ENCODE measurements at regions not wholly inside any gene's neighbourhood (a gene's known extent, or its start where the extent isn't known, plus 50 kb on each side); places are given as distances from the start of the nearest gene placed in this dataset.
"Not testable (repeated sequence)": the region's sequence is repeated elsewhere in the genome, so short reads cannot be mapped to it uniquely, and the experiment has no call there.

DNA sequence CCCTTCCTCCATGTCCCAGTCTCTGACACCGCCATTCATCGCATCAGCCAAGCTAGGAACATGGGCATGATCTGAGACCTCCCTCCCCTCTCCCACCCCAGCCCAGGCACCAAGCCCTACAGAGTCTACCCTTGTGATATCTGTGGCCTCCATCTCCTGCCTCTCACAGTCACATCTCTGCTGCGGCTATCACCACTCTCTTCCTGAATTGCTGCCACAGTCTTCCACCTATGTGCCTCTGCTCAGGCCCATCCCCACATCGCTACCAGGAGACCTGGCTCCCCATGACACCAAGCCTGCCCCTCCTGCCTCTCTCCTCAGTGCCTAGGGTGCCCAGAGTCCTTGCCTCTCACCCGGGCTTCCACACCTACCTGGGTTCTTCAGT, 82.7 kb upstream of the BCAR3 start:
- DNase-seq (no peak), ATAC-seq (replicated peaks) (no peak)
- Mint-ChIP-seq H3K4me3 (no peak overlapping the region), H3K4me1 (peaks cover 16 to 22% of the 10 kb centered on the region in 2 donors), H3K27me3 (no peaks in the 10 kb centered on the region), H3K36me3 (no peaks in the 10 kb centered on the region), H3K27ac (no peak overlapping the region), H3K9me3 (peaks cover 0 to 2% of the 10 kb centered on the region in 2 donors)

DNA sequence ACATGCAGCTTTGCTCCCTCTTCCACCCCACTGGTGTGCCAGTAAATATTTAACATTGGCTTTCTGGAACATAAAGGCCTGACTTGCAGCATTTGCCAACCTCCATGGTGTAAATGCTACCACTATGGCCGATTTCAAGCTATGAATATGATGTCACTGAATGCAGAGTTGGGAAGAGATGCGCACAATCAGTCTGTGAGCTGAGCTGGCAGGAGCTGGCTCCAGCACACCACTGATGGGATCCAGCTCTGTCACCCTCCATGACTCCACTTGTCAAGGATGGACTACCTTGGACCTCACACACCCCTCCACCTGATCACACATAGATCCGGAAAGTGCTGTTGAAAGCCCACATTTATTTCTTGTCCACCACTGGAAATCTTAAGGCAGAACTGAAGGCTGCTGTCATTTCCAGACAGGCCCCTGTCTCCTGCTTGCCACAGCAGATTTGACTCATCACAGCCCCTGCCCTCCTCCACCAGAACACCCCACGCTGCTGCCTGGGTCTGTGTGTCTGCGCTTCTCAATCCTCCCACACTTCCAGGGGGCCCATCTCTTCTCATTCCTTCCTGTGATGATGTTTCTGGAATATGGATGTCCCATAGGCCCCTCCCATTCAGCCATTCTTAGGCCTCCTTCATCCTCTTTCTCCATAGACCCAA, 82.2 kb upstream of the BCAR3 start:
- Mint-ChIP-seq H3K4me1 (peaks cover 19 to 24% of the 10 kb centered on the region in 2 donors), H3K4me3 (no peak overlapping the region), H3K9me3 (peaks cover 0 to 2% of the 10 kb centered on the region in 2 donors), H3K27ac (no peak overlapping the region), H3K27me3 (no peaks in the 10 kb centered on the region), H3K36me3 (no peaks in the 10 kb centered on the region)
- DNase-seq (no peak), ATAC-seq (replicated peaks) (no peak)

DNA sequence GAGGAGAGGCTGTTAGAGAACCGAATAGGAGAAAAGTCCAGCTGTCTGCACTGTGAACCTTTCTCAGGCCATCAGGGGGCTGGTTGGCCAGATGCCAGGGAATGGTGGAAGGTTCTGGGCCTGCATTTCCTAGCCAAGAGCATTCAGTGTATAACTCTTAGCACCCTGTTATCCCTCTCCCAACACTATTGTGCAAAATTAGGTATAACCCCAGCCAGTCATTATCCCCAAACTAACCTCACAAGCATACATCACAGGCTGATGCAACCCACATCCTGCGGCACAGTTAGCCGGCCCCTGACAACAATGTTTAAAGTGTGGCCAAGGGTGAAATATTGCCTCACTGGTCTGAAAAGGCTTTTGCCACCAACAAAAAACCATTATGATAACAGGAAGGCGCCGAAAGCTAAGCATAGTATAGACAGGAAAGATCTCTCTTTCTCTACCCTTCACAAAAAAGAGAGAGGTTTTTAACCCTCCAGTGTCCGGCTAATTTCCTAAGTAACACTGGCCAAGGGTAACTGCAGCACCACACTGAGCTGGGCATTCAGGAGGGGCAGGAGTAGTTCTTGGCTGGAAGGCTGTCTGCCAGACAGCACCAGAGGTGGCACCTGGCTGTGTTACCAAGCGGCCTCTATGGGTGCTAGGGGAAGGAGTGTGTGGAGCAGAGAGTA, 77.3 kb upstream of the BCAR3 start:
- H3K27ac Mint-ChIP-seq: no peak overlapping the region
- no peaks in the 10 kb centered on the region for H3K36me3 Mint-ChIP-seq
- peaks cover 11 to 20% of the 10 kb centered on the region in 2 donors for H3K4me1 Mint-ChIP-seq
- DNase-seq: no peak
- H3K4me3 Mint-ChIP-seq: no peak overlapping the region
- H3K9me3 Mint-ChIP-seq: peaks cover 0 to 2% of the 10 kb centered on the region in 2 donors
- no peaks in the 10 kb centered on the region for H3K27me3 Mint-ChIP-seq
- peak; percentile 85 to 86 for ATAC-seq (replicated peaks)

DNA sequence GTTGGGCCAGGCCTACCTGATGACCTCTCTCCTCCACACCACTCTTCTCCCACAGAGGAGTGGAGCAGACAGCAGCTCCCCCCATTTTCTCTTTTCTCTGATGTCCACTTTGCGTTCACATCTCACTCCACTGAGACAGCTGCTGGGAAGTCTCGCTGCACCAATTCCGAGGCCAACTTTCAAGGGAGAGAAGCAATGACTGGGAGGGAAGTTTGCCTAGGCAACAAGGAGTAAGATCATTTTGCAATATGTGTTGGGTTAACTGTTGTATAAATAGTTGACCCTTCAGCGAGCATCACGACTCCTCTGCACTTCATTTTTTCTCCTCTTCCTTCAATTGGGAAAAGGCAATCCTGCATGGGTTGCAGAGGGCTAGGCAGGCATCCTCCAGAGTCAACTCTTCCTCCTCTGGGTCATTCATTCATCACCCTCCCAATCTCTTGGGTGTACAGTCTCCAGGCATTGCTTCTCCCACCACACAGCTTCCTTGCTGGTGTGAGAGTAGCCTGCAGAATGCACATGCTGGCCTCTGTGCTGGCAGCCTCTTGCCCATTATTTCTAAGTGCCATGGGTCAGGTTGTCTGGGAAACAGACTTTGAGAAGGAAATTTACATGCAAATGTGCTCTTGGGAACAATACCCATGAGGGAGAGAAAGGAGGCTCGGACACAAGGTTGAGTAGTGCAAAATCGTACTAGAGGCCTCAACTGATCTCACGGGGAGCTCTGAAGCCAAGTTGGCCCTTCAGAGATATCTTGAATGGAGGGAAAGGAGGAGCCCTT, 75.8 kb upstream of the BCAR3 start:
- Mint-ChIP-seq H3K9me3 (peaks cover 0 to 2% of the 10 kb centered on the region in 2 donors), H3K36me3 (no peaks in the 10 kb centered on the region), H3K27me3 (no peaks in the 10 kb centered on the region), H3K4me3 (no peak overlapping the region), H3K27ac (no peak overlapping the region), H3K4me1 (peaks cover 13 to 20% of the 10 kb centered on the region in 2 donors)
- ATAC-seq (replicated peaks) (no peak), DNase-seq (no peak)

DNA sequence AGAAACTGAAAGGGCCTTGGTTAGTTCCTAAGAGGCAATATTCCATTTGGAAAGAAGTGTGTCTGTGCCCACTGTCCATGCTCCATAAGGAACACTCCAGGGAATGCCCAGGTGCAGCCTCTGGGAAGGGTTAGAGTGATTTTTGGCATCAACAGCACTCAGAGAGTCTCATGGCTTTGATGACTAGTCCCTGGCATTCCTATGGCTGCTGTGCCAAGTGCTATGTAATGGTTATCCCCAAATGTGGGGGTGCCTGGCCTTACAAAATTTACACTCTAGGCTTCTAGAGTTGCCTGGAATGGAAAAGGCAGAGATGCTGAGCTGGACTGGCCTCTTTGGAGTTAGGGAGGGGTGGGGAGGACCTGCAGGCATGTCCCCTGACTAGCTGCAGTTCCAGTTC, 75.0 kb upstream of the BCAR3 start:
- Mint-ChIP-seq H3K27ac (no peak overlapping the region), H3K36me3 (no peaks in the 10 kb centered on the region), H3K9me3 (peaks cover 0 to 2% of the 10 kb centered on the region in 2 donors), H3K4me1 (peaks cover 20 to 25% of the 10 kb centered on the region in 2 donors), H3K27me3 (no peaks in the 10 kb centered on the region), H3K4me3 (no peak overlapping the region)
- ATAC-seq (replicated peaks) (no peak), DNase-seq (no peak)

DNA sequence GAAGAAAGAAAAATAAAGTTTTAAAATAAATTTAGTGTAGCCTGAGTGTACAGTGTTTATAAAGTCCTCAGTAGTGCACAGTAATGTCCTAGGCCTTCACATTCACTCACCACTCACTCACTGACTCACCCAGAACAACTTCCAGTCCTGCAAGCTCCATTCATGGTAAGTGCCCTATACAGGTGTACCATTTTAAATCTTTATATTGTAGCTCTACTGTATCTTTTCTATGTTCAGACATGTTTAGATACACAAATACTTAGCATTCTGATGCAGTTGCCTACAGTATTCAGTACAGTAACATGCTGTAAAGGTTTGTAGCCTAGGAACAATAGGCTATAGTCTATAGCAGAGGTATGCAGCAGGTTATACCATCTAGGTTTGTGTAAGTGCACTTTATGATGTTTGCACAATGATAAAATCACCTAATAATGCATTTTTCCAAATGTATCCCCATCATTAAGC, 73.6 kb upstream of the BCAR3 start:
- peaks cover 32 to 35% of the 10 kb centered on the region in 2 donors for H3K4me1 Mint-ChIP-seq
- not testable (repeated sequence) for H3K4me3 Mint-ChIP-seq

DNA sequence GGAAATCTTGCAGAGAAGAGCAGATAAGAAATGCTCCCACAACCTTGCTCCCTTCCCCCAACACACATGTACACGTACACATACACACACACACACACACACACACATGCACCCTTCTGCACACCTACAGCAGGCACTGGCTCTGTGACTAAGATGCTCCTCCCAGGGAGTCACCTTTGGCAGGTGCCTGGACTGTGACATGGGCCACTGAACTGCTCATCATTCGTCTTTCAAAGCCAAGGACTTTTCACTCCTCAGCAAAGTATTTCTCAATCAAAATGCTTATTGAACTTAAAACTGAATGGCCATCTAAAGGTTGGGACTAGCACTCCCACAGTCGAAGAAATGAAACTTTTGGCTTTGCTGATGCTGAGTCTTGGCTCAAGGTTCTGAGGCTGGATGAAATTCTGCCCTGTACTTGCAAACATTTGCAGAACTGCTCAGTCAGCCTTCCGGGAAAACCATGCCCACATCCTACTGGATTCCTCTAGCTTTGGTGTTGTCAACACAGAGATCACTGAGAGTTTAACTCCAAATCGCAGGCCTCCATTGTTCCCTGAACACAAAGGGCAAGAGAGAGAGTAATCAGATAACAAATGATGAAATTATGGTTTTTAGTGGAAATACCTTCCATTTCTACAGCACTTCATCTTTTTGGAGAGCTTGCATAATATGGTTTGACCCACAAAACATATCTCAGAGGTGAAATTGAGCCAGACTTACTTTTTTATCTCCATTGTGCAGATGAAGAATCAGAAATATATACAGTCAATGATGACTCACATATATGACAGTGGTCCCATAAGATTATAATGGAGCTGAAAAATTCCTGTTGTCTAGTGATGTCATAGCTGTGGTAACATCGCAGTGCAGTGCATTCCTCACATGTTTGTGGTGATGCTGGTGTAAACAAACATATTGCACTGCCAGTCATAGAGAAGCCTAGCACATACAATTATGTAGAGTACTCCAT, 72.4 kb upstream of the BCAR3 start:
- Mint-ChIP-seq H3K27me3 (no peaks in the 10 kb centered on the region), H3K4me1 (peaks cover 31 to 39% of the 10 kb centered on the region in 2 donors), H3K36me3 (no peaks in the 10 kb centered on the region), H3K4me3 (no peak overlapping the region), H3K27ac (no peak overlapping the region), H3K9me3 (no peaks in the 10 kb centered on the region)
- no peak for DNase-seq
- ATAC-seq (replicated peaks): no peak

More for the DNA sequence above, 73.6 kb upstream of the BCAR3 start:
- H3K36me3 Mint-ChIP-seq; H3K27ac Mint-ChIP-seq; H3K9me3 Mint-ChIP-seq; DNase-seq; H3K27me3 Mint-ChIP-seq; ATAC-seq (replicated peaks): not testable (repeated sequence)

DNA sequence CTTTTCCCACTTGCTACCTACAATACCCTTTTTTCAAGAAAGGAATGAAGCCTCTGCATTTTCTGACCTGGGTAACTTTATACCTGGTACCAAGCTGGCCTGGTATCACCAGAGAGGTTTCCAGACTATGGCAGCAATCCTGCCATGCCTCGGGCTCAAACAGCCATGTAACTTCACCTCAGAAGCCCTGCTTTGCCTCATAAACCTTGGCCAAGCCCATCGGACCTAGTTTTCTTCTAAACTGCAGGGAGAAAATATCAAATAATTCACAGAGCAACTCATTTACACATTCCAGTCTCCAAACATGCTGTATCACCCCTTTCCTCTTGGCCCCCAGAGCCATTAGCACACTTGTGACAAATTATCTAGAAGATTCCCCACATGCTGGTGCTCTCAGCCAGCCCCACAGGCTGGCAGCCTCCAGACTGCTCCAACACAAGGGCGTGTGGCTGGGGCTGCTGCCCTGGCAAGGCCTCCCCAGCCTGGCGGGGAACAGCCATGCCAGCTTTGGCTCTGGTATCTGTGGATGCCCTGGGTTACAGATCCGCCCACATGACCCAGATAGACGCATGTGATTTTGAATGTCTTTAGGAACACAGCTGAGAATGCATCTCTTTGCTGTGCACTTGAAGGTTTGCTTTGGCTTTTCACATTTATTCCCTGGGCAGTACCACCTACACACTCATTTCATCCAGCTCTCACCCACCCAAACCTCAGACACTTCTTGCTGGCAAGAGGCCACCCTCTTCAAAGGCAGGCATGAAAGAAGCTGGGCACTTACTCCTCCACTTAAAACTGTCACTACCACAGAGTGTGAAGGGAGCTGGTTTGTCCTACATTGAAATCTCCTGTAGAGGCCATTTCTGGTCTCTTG, 70.0 kb upstream of the BCAR3 start:
- Mint-ChIP-seq H3K9me3 (peaks cover 9 to 11% of the 10 kb centered on the region in 2 donors), H3K36me3 (peaks cover 5 to 9% of the 10 kb centered on the region in 2 donors), H3K4me3 (peak overlapping the region; percentile 46 to 57), H3K27me3 (no peaks in the 10 kb centered on the region), H3K27ac (peak overlapping the region; percentile 93), H3K4me1 (peaks cover 39 to 47% of the 10 kb centered on the region in 2 donors)
- no peak for DNase-seq
- no peak for ATAC-seq (replicated peaks)

DNA sequence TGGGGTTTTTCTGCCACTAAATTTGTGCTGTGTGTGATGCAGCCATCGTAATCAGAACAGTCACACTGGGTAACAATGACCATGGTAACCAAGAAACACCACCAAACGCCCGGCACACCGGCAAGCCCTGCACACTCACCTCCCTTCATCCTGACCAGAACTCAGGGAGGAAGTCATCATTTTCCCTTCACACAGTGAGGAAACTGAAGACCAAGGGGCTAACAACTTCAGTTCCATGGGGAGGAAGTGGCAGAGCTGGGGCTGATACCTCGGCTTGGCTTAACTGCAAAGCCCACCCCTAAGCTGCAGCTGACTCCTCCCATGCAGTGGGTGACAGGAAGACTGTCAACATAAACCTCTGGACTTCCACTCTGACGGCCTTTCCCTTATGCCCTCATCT, 69.3 kb upstream of the BCAR3 start:
- ATAC-seq (replicated peaks) (peak; percentile 37 to 52), DNase-seq (no peak)
- Mint-ChIP-seq H3K9me3 (peaks cover 10 to 13% of the 10 kb centered on the region in 2 donors), H3K27me3 (no peaks in the 10 kb centered on the region), H3K4me1 (peaks cover 42 to 54% of the 10 kb centered on the region in 2 donors), H3K27ac (peak overlapping the region; percentile 93), H3K36me3 (peaks cover 5 to 11% of the 10 kb centered on the region in 2 donors), H3K4me3 (peak overlapping the region; percentile 46 to 57)

DNA sequence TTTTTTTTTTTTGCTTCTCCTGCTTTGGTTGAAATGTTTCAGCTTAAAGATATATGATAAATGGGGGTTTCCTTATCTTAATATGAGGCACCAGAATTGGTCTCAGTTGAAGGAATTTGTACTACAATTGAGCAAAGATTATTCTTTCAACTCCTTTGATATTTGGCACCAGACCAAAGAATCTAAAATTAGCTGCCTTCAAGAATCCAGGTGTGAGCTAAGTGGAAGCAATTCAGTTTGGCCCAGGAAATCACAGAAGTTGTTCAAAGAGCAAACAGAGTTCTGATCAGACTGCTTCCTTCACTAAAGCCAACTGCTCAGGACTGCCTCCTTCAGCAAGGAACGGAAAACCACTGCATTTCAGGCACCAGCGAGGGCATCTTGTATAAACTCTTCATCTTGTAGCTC, 68.3 kb upstream of the BCAR3 start:
- peak overlapping the region; percentile 46 to 57 for H3K4me3 Mint-ChIP-seq
- ATAC-seq (replicated peaks) (peak; percentile 68 to 72), DNase-seq (peak; percentile 40)
- no peaks in the 10 kb centered on the region for H3K27me3 Mint-ChIP-seq
- H3K4me1 Mint-ChIP-seq: peaks cover 50 to 64% of the 10 kb centered on the region in 2 donors
- H3K9me3 Mint-ChIP-seq: peaks cover 10 to 13% of the 10 kb centered on the region in 2 donors
- H3K36me3 Mint-ChIP-seq: peaks cover 5 to 11% of the 10 kb centered on the region in 2 donors
- H3K27ac Mint-ChIP-seq: peak overlapping the region; percentile 93

DNA sequence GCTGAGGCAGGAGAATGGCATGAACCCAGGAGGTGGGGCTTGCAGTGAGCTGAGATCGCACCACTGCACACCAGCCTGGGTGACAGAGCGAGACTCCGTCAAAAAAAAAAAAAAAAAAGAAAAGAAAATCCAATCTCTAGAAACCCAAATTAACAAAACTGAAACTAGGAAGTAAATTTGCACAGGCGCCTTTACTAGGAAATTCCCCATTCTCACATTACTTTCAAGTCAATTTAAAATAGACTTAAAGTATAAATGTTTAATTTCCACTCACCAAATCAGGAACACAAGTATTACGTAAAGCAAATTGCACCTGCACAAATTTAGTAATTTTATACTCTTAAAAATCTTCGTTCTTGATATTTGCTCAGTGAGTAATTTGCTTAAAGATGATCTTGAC, 67.8 kb upstream of the BCAR3 start:
- H3K9me3 Mint-ChIP-seq: peaks cover 10 to 13% of the 10 kb centered on the region in 2 donors
- peak overlapping the region; percentile 93 for H3K27ac Mint-ChIP-seq
- peak; percentile 62 for ATAC-seq (replicated peaks)
- DNase-seq: peak; percentile 20
- H3K4me1 Mint-ChIP-seq: peaks cover 54 to 68% of the 10 kb centered on the region in 2 donors
- peak overlapping the region; percentile 46 to 57 for H3K4me3 Mint-ChIP-seq
- H3K27me3 Mint-ChIP-seq: no peaks in the 10 kb centered on the region
- H3K36me3 Mint-ChIP-seq: peaks cover 5 to 11% of the 10 kb centered on the region in 2 donors

DNA sequence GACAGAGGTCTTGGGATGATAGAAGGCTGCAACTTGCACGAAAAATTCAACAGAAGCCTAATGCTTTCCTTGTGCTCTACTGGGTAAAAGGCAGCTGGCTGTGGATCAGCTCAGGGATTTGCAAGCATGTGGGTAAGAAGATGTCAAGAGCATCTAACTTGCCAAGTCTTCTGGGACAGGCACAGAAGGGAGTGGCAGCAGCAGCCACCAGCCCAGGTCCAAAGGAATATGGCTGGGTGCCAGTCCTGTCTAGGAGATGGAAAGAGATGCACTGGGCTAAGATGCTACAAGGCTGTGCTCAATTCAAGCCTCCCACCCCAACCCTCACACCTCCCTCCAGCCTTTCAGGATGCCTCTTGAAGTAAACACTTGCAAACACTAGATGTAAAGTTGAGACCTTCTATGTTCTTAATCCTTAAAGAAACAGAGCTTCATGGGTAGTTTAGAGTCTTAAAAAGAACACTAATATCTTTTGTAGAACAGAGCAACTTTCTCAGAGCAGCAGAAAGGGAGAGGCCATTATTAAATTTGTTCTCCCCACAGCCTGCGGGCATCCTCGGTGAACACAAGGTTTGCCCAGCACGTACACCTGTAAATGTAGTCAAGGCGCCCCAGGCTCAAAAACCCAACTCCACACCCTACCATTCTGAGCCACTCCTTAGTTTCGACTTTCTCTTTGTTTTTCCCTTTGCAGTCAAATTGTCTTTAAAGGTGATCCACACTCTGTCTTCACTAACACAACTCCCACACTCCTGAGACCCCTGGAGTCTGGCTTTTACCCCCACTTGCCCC, 64.6 kb upstream of the BCAR3 start:
- H3K4me1 Mint-ChIP-seq: peaks cover 49 to 66% of the 10 kb centered on the region in 2 donors
- H3K9me3 Mint-ChIP-seq: peaks cover 10 to 13% of the 10 kb centered on the region in 2 donors
- no peaks in the 10 kb centered on the region for H3K27me3 Mint-ChIP-seq
- H3K27ac Mint-ChIP-seq: peak overlapping the region; percentile 10
- no peak for DNase-seq
- H3K36me3 Mint-ChIP-seq: peaks cover 5 to 11% of the 10 kb centered on the region in 2 donors
- no peak overlapping the region for H3K4me3 Mint-ChIP-seq
- ATAC-seq (replicated peaks): no peak

Data from stimulated activated naive B cell treated with anti-CD40 and anti-IgM and Interleukin-4, amounts not matched to agents 10 μg/mL and 1 μg/mL and 100 μg/mL, for 72 hours (primary cell).